Endothelial cell (in vitro differentiated cells): ENCODE measurements at regions not wholly inside any gene's neighbourhood (a gene's known extent, or its start where the extent isn't known, plus 50 kb on each side); places are given as distances from the start of the nearest gene placed in this dataset.
"Not testable (repeated sequence)": the region's sequence is repeated elsewhere in the genome, so short reads cannot be mapped to it uniquely, and the experiment has no call there.

Source experiments
- DNase-seq: peaks from one replicate; pipeline ENCODE4 v3.0.0; 2021; ENCODE audit warnings: low spot score
- H3K27ac Mint-ChIP-seq: one replicate; pipeline ENCODE4 v1.8.0; 2021; ENCODE audit warnings: mixed read lengths, inconsistent platforms; ENCODE audit not compliant: unreplicated experiment
- H3K27me3 Mint-ChIP-seq: one replicate; pipeline ENCODE4 v1.8.0; 2021; ENCODE audit warnings: mild to moderate bottlenecking, moderate library complexity, mixed read lengths, inconsistent platforms; ENCODE audit not compliant: unreplicated experiment
- H3K36me3 Mint-ChIP-seq: one replicate; pipeline ENCODE4 v1.8.0; 2021; ENCODE audit warnings: mild to moderate bottlenecking, low read depth, mixed read lengths, inconsistent platforms; ENCODE audit not compliant: unreplicated experiment
- H3K4me1 Mint-ChIP-seq: one replicate; pipeline ENCODE4 v1.8.0; 2021; ENCODE audit warnings: mild to moderate bottlenecking, mixed read lengths, inconsistent platforms; ENCODE audit not compliant: unreplicated experiment
- H3K4me3 Mint-ChIP-seq: one replicate; pipeline ENCODE4 v1.8.0; 2021; ENCODE audit warnings: mild to moderate bottlenecking, mixed read lengths, inconsistent platforms; ENCODE audit not compliant: unreplicated experiment
- H3K9me3 Mint-ChIP-seq: one replicate; pipeline ENCODE4 v1.8.0; 2021; ENCODE audit warnings: mixed read lengths, inconsistent platforms; ENCODE audit not compliant: unreplicated experiment
- TF ChIP-seq, protein P1 (sequence below): fragments of 200-600 bp; sonication (generic); IDR thresholded peaks from one replicate; pipeline ENCODE4 v1.5.0; 2021; ENCODE audit warnings: antibody characterized with exemption; ENCODE audit not compliant: unreplicated experiment

DNA sequence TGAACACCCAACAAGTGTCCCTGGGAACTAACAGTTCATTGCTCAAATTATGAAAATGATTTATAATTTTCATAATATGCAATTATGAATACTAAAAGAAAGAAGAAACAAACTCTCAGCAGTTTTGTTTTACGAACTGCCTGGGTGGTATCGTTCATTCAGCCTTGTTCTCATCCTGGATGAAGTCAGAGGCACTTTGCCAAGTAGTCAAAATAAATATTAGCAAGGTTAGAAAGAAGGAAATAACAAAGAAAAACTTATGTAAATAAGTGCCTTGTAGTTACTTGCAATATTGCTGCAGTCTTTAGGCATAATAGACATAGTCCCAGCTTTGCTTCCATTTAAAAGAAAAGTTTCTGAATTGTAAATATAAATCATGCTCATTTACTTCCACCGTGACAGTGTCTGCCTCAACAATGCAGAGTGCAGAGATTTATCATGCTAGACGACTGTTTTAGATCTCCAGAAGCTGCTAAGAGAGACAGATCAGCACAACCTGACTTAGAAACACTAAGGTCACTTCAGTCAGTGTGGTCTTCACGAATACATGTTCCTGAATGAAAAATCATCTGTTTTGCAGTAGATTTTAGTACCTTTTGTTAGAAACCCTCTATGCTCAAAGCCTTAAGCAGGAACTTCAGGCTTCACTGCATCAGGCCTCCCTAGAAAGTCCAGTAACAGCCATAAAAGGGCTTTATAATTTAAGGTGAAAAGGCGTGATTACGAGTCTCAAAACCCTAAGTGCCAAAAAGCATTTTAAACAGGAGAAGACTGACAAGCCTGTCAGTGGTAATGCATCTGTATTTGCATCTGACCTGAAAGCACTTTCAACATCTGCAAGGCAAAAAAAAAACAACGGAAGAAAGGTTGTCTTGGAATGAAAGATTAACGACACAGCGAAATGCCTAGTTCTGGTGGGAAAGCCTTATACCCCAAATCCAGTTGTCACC is 92.1 kb downstream of the TMEM167A start:
- no peak overlapping the region for H3K27ac Mint-ChIP-seq
- no peak overlapping the region for H3K4me3 Mint-ChIP-seq
- H3K4me1 Mint-ChIP-seq = no peaks in the 10 kb centered on the region
- TF ChIP-seq, protein P1, sequence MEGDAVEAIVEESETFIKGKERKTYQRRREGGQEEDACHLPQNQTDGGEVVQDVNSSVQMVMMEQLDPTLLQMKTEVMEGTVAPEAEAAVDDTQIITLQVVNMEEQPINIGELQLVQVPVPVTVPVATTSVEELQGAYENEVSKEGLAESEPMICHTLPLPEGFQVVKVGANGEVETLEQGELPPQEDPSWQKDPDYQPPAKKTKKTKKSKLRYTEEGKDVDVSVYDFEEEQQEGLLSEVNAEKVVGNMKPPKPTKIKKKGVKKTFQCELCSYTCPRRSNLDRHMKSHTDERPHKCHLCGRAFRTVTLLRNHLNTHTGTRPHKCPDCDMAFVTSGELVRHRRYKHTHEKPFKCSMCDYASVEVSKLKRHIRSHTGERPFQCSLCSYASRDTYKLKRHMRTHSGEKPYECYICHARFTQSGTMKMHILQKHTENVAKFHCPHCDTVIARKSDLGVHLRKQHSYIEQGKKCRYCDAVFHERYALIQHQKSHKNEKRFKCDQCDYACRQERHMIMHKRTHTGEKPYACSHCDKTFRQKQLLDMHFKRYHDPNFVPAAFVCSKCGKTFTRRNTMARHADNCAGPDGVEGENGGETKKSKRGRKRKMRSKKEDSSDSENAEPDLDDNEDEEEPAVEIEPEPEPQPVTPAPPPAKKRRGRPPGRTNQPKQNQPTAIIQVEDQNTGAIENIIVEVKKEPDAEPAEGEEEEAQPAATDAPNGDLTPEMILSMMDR = no peak
- H3K36me3 Mint-ChIP-seq = no peaks in the 10 kb centered on the region
- DNase-seq = no peak
- H3K27me3 Mint-ChIP-seq = no peaks in the 10 kb centered on the region
- H3K9me3 Mint-ChIP-seq = no peaks in the 10 kb centered on the region

DNA sequence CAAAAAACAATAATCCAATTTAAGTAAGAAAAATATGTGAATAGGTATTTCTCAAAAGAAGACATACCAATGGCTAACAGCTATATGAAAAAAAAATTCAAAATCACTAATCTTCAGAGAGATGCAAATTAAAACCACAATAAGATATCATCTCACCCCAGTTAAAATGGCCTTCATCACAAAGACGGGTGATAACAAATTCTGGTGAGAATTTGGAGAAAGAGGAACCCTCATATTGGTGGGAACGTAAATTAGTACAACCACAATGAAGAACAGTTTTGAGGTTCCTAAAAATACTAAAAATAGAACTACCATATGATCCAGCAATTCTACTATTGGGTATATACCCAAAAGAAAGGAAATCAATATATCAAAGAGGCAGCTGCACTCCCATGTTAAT is 94.3 kb downstream of the TMEM167A start:
- no peak overlapping the region for H3K27ac Mint-ChIP-seq
- H3K27me3 Mint-ChIP-seq = no peaks in the 10 kb centered on the region
- H3K36me3 Mint-ChIP-seq = no peaks in the 10 kb centered on the region
- TF ChIP-seq, protein P1 = no peak
- no peak for DNase-seq
- no peaks in the 10 kb centered on the region for H3K4me1 Mint-ChIP-seq
- H3K4me3 Mint-ChIP-seq = no peak overlapping the region
- no peaks in the 10 kb centered on the region for H3K9me3 Mint-ChIP-seq

DNA sequence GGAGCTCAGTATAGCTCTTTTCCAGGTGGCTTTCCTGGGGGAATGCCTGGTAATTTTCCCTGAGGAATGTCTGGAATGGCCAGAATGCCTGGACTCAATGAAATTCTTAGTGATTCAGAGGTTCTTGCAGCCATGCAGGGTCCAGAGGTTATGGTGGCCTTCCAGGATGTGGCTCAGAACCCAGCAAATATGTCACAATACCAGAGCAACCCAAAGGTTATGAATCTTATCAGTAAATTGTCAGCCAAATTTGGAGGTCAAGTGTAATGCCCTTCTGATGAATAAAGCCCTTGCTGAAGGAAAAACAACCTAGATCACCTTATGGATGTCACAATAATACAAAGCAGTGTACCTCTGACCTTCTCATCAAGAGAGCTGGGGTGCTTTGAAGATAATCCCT is 100.3 kb downstream of the TMEM167A start:
- not testable (repeated sequence) for DNase-seq, H3K4me3 Mint-ChIP-seq, H3K4me1 Mint-ChIP-seq, H3K27ac Mint-ChIP-seq, H3K27me3 Mint-ChIP-seq
- peaks cover 14% of the 10 kb centered on the region for H3K36me3 Mint-ChIP-seq
- H3K9me3 Mint-ChIP-seq = peaks cover 14% of the 10 kb centered on the region

DNA sequence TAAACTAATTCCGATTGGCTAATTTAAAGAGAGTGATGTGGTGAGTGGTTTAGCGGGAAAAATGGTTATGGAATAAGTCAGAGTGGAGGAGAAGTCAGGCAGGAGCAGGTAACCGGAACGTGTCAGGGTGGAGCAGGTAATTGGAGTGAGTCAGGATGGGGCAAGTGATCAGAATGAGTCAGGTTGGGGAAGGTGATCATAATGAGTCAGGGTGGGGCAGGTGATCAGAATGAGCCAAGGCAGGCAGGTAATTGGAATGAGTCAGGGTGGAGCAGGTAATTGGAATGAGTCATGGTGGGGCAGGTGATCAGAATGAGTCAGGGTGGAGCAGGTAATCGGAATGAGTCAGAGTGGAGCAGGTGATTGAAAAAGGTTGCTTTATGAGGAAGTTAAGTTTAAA is 101.4 kb downstream of the TMEM167A start:
- peak overlapping the region; percentile 10 for H3K4me3 Mint-ChIP-seq
- peaks cover 14% of the 10 kb centered on the region for H3K9me3 Mint-ChIP-seq
- H3K36me3 Mint-ChIP-seq = peaks cover 17% of the 10 kb centered on the region
- peaks cover 3% of the 10 kb centered on the region for H3K4me1 Mint-ChIP-seq
- TF ChIP-seq, protein P1 = no peak
- no peak for DNase-seq
- H3K27me3 Mint-ChIP-seq = peaks cover 6% of the 10 kb centered on the region
- H3K27ac Mint-ChIP-seq = no peak overlapping the region

- DNase-seq = no peak
- Mint-ChIP-seq H3K27ac (no peak overlapping the region), H3K27me3 (peaks cover 7% of the 10 kb centered on the region), H3K36me3 (peaks cover 17% of the 10 kb centered on the region), H3K9me3 (peaks cover 14% of the 10 kb centered on the region), H3K4me3 (no peak overlapping the region), H3K4me1 (peaks cover 3% of the 10 kb centered on the region)
- TF ChIP-seq, protein P1 = no peak
Measured at GRCh38 chr5:82975396-82975795, 101.8 kb downstream of the TMEM167A start.

DNA sequence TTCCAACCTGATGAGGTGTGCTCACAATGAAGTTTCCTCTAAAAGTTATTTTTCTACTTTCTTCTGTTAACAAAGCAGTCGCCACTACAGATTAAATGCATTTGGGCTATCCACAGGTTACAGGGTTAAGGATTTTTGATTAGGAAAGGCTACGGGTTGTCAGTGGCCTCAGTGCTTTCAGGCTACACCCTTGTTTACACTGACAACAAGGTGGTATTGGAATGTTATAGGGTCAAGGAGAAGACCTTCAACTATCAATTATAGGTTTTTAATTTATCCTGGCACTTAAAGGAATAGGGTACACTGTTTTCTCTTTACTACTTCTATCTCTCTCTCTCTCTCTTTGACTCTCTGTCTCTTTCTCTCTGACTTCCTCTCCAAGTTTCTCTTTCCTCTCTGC is 102.8 kb downstream of the TMEM167A start:
- H3K9me3 Mint-ChIP-seq = peaks cover 14% of the 10 kb centered on the region
- H3K4me1 Mint-ChIP-seq, H3K27me3 Mint-ChIP-seq, DNase-seq, H3K4me3 Mint-ChIP-seq, H3K27ac Mint-ChIP-seq: not testable (repeated sequence)
- H3K36me3 Mint-ChIP-seq = peaks cover 17% of the 10 kb centered on the region
